Sigmoid colon (tissue), 4 donors: ENCODE measurements at regions not wholly inside any gene's neighbourhood (a gene's known extent, or its start where the extent isn't known, plus 50 kb on each side); places are given as distances from the start of the nearest gene placed in this dataset.

Experiments used
- CTCF ChIP-seq, 4 experiments: fragments of 450-650 bp in 3 of 4; fragments of 200-600 bp in 1 of 4; IDR thresholded peaks; one replicate each; pipeline ENCODE4 v1.5.1; 2016 to 2019; ENCODE audit warnings: antibody characterized with exemption in 4 of 4, mild to moderate bottlenecking in 3 of 4, moderate library complexity in 2 of 4
- EP300 ChIP-seq, 4 donors: sonication (generic); formaldehyde crosslinking; IDR thresholded peaks; one replicate each; pipeline ENCODE4 v1.6.1; 2017; ENCODE audit warnings: antibody characterized with exemption in 4 of 4

- no peak for TF ChIP-seq CTCF (IDR thresholded peaks at IDR 0.05)
- no peak for TF ChIP-seq EP300 (IDR thresholded peaks at IDR 0.05)
Measured at GRCh38 chr16:54591816-54592246, 305.2 kb upstream of the IRX3 start.
